GM23248 (cell line): ENCODE measurements at regions not wholly inside any gene's neighbourhood (a gene's known extent, or its start where the extent isn't known, plus 50 kb on each side); places are given as distances from the start of the nearest gene placed in this dataset.

ENCODE experiments used
- EZH2 ChIP-seq: fragments of 200-600 bp; sonication (generic); IDR thresholded peaks from 2 replicates; pipeline ENCODE4 v1.6.1; 2018; ENCODE audit warnings: antibody characterized with exemption, mild to moderate bottlenecking; ENCODE audit not compliant: insufficient read depth, poor library complexity, severe bottlenecking
- EZH2phosphoT487 ChIP-seq: fragments of 200-600 bp; sonication (generic); IDR thresholded peaks from 2 replicates; pipeline ENCODE4 v1.6.1; 2018; ENCODE audit warnings: antibody characterized with exemption, moderate library complexity, mild to moderate bottlenecking, low read depth; ENCODE audit not compliant: insufficient read depth

DNA sequence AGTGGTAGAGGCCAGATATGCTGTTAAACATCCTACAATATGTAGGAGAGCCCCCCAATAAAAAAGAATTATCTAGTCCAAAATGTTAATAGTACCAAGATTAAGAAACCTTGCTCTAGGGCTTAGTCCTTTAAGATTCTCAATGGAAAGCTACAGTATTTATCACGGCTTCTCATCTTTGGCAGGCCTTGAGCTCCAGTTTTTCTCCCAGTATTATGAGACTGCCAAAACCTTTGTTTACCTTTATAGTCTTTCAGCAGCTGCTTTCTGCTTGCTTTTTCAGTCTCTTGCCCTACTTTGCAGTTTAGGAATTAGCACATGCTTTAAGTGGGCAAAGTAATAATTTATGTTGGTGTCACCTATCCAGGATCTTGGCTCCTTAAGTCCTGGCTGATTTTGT lies 59.7 kb downstream of the NHLRC1 start:
- TF ChIP-seq EZH2 (no peak), EZH2phosphoT487 (no peak)
